VCaP (cell line): ENCODE measurements at regions not wholly inside any gene's neighbourhood (a gene's known extent, or its start where the extent isn't known, plus 50 kb on each side); places are given as distances from the start of the nearest gene placed in this dataset.

ENCODE experiments used
- H3K27ac ChIP-seq: fragments of 450-650 bp; 2 replicates; pipeline ENCODE4 v1.5.1; 2017
- CTCF ChIP-seq: fragments of 450-650 bp; conservative IDR thresholded peaks from 2 replicates; pipeline ENCODE4 v1.5.1; 2017; ENCODE audit warnings: mild to moderate bottlenecking, moderate library complexity

GRCh38 chr4:10369517-10369916 is 87.7 kb downstream of the ZNF518B start:
- no peak overlapping the region for H3K27ac ChIP-seq
- no peak for TF ChIP-seq CTCF

- no peak for TF ChIP-seq CTCF
Measured at GRCh38 chr4:10366628-10367027, 90.6 kb downstream of the ZNF518B start.

GRCh38 chr4:10364194-10364593 is 93.0 kb downstream of the ZNF518B start:
- no peak for TF ChIP-seq CTCF

More at GRCh38 chr4:10366628-10367027, 90.6 kb downstream of the ZNF518B start:
- no peak overlapping the region for H3K27ac ChIP-seq

GRCh38 chr4:10354746-10355145 is 102.5 kb downstream of the ZNF518B start:
- H3K27ac ChIP-seq = no peak overlapping the region
- TF ChIP-seq CTCF = no peak

More at GRCh38 chr4:10364194-10364593, 93.0 kb downstream of the ZNF518B start:
- no peak overlapping the region for H3K27ac ChIP-seq

- TF ChIP-seq CTCF = no peak
- no peak overlapping the region for H3K27ac ChIP-seq
Measured at GRCh38 chr4:10354225-10354624, 103.0 kb downstream of the ZNF518B start.

GRCh38 chr4:10353110-10353509 is 104.1 kb downstream of the ZNF518B start:
- H3K27ac ChIP-seq = no peak overlapping the region
- no peak for TF ChIP-seq CTCF

GRCh38 chr4:10348241-10348640 is 109.0 kb downstream of the ZNF518B start:
- no peak for TF ChIP-seq CTCF
- H3K27ac ChIP-seq = no peak overlapping the region

- TF ChIP-seq CTCF = no peak
- H3K27ac ChIP-seq = no peak overlapping the region
Measured at GRCh38 chr4:10347815-10348214, 109.4 kb downstream of the ZNF518B start.
